H1 (cell line): ENCODE measurements at regions not wholly inside any gene's neighbourhood (a gene's known extent, or its start where the extent isn't known, plus 50 kb on each side); places are given as distances from the start of the nearest gene placed in this dataset.

Experiments used
- CTCF ChIA-PET: fragments of 300-600 bp; sonication (Branson Sonifier 250); formaldehyde crosslinking; loops from one replicate; lab custom pipeline; 2021; ENCODE audit not compliant: partially characterized antibody; lab: Charles Lee
- POLR2A ChIA-PET: fragments of 300-600 bp; sonication (Branson Sonifier 250); formaldehyde crosslinking; loops from one replicate; lab custom pipeline; 2021; ENCODE audit warnings: inconsistent platforms; ENCODE audit not compliant: partially characterized antibody; lab: Charles Lee
- DNase-seq, 2 experiments: peaks; one replicate each; pipeline versions ENCODE4 v3.0.0 to v3.0.0-alpha.2; 2010 to 2022; ENCODE audit warnings: low spot score in 2 of 2, low read depth in 1 of 2, mixed read lengths in 1 of 2
- FAIRE-seq: peaks from 2 replicates; lab custom pipeline; 2011; peaks lifted over from hg19 to GRCh38; lab: Jason Lieb, UNC
- H2AFZ ChIP-seq: 2 replicates; pipeline ENCODE4 v1.8.1; 2012; ENCODE audit warnings: low read length, inconsistent platforms
- H2AK5ac ChIP-seq: 2 replicates; pipeline ENCODE4 v1.6.1; 2013; ENCODE audit warnings: low read depth, low read length
- H2BK120ac ChIP-seq: replicated peaks from 2 replicates; pipeline ENCODE3; 2013; ENCODE audit warnings: low read depth, low read length, inconsistent platforms
- H2BK12ac ChIP-seq: 2 replicates; pipeline ENCODE4 v1.6.1; 2013; ENCODE audit warnings: low read depth, low read length
- H2BK15ac ChIP-seq: 2 replicates; pipeline ENCODE4 v1.6.1; 2013; ENCODE audit warnings: low read length
- H2BK20ac ChIP-seq: 2 replicates; pipeline ENCODE4 v1.6.1; 2013; ENCODE audit warnings: low read length
- H2BK5ac ChIP-seq: 2 replicates; pipeline ENCODE4 v1.6.1; 2013; ENCODE audit warnings: low read depth, low read length
- H3K14ac ChIP-seq: 2 replicates; pipeline ENCODE4 v1.6.1; 2013; ENCODE audit warnings: inconsistent platforms; ENCODE audit not compliant: insufficient read length
- H3K18ac ChIP-seq: 2 replicates; pipeline ENCODE4 v1.6.1; 2013; ENCODE audit warnings: low read length; ENCODE audit errors: extremely low read depth
- H3K23ac ChIP-seq: 2 replicates; pipeline ENCODE4 v1.6.1; 2013; ENCODE audit warnings: inconsistent platforms; ENCODE audit not compliant: insufficient read length
- H3K23me2 ChIP-seq: 2 replicates; pipeline ENCODE4 v1.6.1; 2013; ENCODE audit warnings: low read depth, low read length
- H3K27ac ChIP-seq: 2 replicates; pipeline ENCODE4 v1.6.1; 2011; ENCODE audit warnings: low read depth, low read length, inconsistent platforms
- H3K27me3 ChIP-seq, 4 experiments: replicated peaks in 1 of 4; 1 replicate in 1 of 4; 2 replicates in 3 of 4; pipeline versions ENCODE4 v1.6.1 to v1.8.1; 2011 to 2013; ENCODE audit warnings: low read length in 3 of 4, mild to moderate bottlenecking in 3 of 4, inconsistent platforms in 2 of 4, mixed read lengths in 2 of 4, moderate library complexity in 1 of 4; ENCODE audit not compliant: control insufficient read depth in 3 of 4, insufficient read depth in 3 of 4; ENCODE audit errors: extremely low read depth in 1 of 4
- H3K36me3 ChIP-seq, 4 experiments: 2 replicates each; pipeline versions ENCODE4 v1.6.1 to v1.8.1; 2011 to 2013; ENCODE audit warnings: mild to moderate bottlenecking in 4 of 4, low read length in 3 of 4, moderate library complexity in 2 of 4, control low read depth in 1 of 4, inconsistent platforms in 1 of 4; ENCODE audit not compliant: insufficient read depth in 4 of 4, control insufficient read depth in 2 of 4
- H3K4ac ChIP-seq: replicated peaks from 2 replicates; pipeline ENCODE3; 2013; ENCODE audit warnings: low read length, low read depth, mixed read lengths, inconsistent platforms; ENCODE audit not compliant: insufficient read length
- H3K4me1 ChIP-seq, 4 experiments: replicated peaks in 1 of 4; 1 replicate in 1 of 4; 2 replicates in 3 of 4; pipeline versions ENCODE4 v1.6.1 to v1.8.1; 2011 to 2013; ENCODE audit warnings: low read length in 3 of 4, inconsistent platforms in 2 of 4, mixed read lengths in 1 of 4; ENCODE audit not compliant: insufficient read depth in 4 of 4, control insufficient read depth in 3 of 4
- H3K4me2 ChIP-seq, 2 experiments: 2 replicates each; pipeline versions ENCODE4 v1.6.1 to v1.8.1; 2011 to 2013; ENCODE audit warnings: low read depth in 2 of 2, low read length in 2 of 2, control low read depth in 1 of 2, inconsistent platforms in 1 of 2, mild to moderate bottlenecking in 1 of 2; ENCODE audit not compliant: insufficient read depth in 1 of 2
- H3K4me3 ChIP-seq, 4 experiments: fragments of 200-600, 300-600 bp in 1 of 4; sonication (generic), shearing (Covaris generic), sonication (Bioruptor Twin) in 1 of 4; 2 replicates each; pipeline versions ENCODE4 v1.5.1 to v1.8.1; 2011 to 2016; ENCODE audit warnings: low read length in 4 of 4, low read depth in 3 of 4, control low read depth in 2 of 4, inconsistent platforms in 2 of 4, mild to moderate bottlenecking in 2 of 4, mixed read lengths in 1 of 4, moderate library complexity in 1 of 4; ENCODE audit not compliant: insufficient read depth in 2 of 4; ENCODE audit errors: extremely low read depth in 1 of 4
- H3K56ac ChIP-seq: replicated peaks from 2 replicates; pipeline ENCODE3; 2013; ENCODE audit warnings: low read depth, mild to moderate bottlenecking, mixed read lengths, low read length, inconsistent platforms; ENCODE audit not compliant: insufficient read length
- H3K79me1 ChIP-seq: 2 replicates; pipeline ENCODE4 v1.6.1; 2013; ENCODE audit warnings: low read depth, low read length, control low read depth
- H3K79me2 ChIP-seq, 2 experiments: 2 replicates each; pipeline versions ENCODE4 v1.6.1 to v1.8.1; 2012 to 2013; ENCODE audit warnings: low read length in 2 of 2, mild to moderate bottlenecking in 2 of 2, inconsistent platforms in 1 of 2; ENCODE audit not compliant: insufficient read depth in 2 of 2, control insufficient read depth in 1 of 2
- H3K9ac ChIP-seq, 4 experiments: replicated peaks in 1 of 4; 1 replicate in 1 of 4; 2 replicates in 3 of 4; pipeline versions ENCODE4 v1.6.1 to v1.8.1; 2011 to 2013; ENCODE audit warnings: low read depth in 3 of 4, low read length in 3 of 4, control low read depth in 2 of 4, mild to moderate bottlenecking in 2 of 4, moderate library complexity in 2 of 4, inconsistent platforms in 1 of 4; ENCODE audit errors: extremely low read depth in 1 of 4
- H3K9me3 ChIP-seq, 2 experiments: 2 replicates each; pipeline versions ENCODE4 v1.6.1 to v1.8.1; 2012 to 2013; ENCODE audit warnings: mild to moderate bottlenecking in 2 of 2, moderate library complexity in 2 of 2, control low read depth in 1 of 2, inconsistent platforms in 1 of 2, low read depth in 1 of 2, low read length in 1 of 2, mixed read lengths in 1 of 2; ENCODE audit not compliant: insufficient read depth in 2 of 2
- H4K20me1 ChIP-seq, 2 experiments: replicated peaks in 1 of 2; 2 replicates each; pipeline versions ENCODE3 to v1.8.1; 2011 to 2013; ENCODE audit warnings: inconsistent platforms in 2 of 2, low read length in 2 of 2, mild to moderate bottlenecking in 1 of 2; ENCODE audit not compliant: insufficient read depth in 2 of 2, control insufficient read depth in 1 of 2
- H4K5ac ChIP-seq: 2 replicates; pipeline ENCODE4 v1.6.1; 2013; ENCODE audit warnings: low read length, low read depth, mixed read lengths, inconsistent platforms; ENCODE audit not compliant: insufficient read length
- H4K8ac ChIP-seq: 2 replicates; pipeline ENCODE4 v1.8.0; 2013; ENCODE audit warnings: mild to moderate bottlenecking, moderate library complexity, low read length, inconsistent platforms; ENCODE audit not compliant: insufficient read depth; ENCODE audit errors: extremely low read depth
- H4K91ac ChIP-seq: replicated peaks from 2 replicates; pipeline ENCODE3; 2013; ENCODE audit warnings: low read length, mixed read lengths, inconsistent platforms; ENCODE audit not compliant: insufficient read length
- EGR1 ChIP-seq: IDR thresholded peaks from 2 replicates; pipeline ENCODE4 v1.6.1; 2011; ENCODE audit warnings: low read depth, low read length, borderline replicate concordance
- EP300 ChIP-seq, 2 experiments: IDR thresholded peaks; 1 replicate in 1 of 2; 2 replicates in 1 of 2; pipeline ENCODE4 v1.6.1; 2011 to 2012; ENCODE audit warnings: low read depth in 2 of 2, low read length in 2 of 2, mild to moderate bottlenecking in 2 of 2, borderline replicate concordance in 1 of 2, inconsistent platforms in 1 of 2, moderate library complexity in 1 of 2
- GTF2F1 ChIP-seq: IDR thresholded peaks from 2 replicates; pipeline ENCODE4 v1.6.1; 2012; ENCODE audit warnings: low read depth, low read length, improper control_type of control experiment, borderline replicate concordance
- HDAC6 ChIP-seq: IDR thresholded peaks from one replicate; pipeline ENCODE4 v1.7.1; 2012; ENCODE audit warnings: low read depth, mild to moderate bottlenecking, inconsistent platforms, low read length, moderate library complexity
- JUND ChIP-seq: IDR thresholded peaks from 2 replicates; pipeline ENCODE4 v1.6.1; 2011; ENCODE audit warnings: mild to moderate bottlenecking, improper control_type of control experiment, low read length
- NANOG ChIP-seq: IDR thresholded peaks from 2 replicates; pipeline ENCODE4 v1.6.1; 2011; ENCODE audit warnings: low read length, low read depth, mild to moderate bottlenecking, inconsistent platforms; ENCODE audit not compliant: insufficient read depth, poor library complexity, severe bottlenecking
- NRF1 ChIP-seq: IDR thresholded peaks from 2 replicates; pipeline ENCODE4 v1.6.1; 2011; ENCODE audit warnings: mild to moderate bottlenecking, low read depth, low read length, improper control_type of control experiment
- RAD21 ChIP-seq, 2 experiments: IDR thresholded peaks in 1 of 2; conservative IDR thresholded peaks in 1 of 2; 2 replicates each; pipeline ENCODE4 v1.6.1; 2011; ENCODE audit warnings: low read depth in 2 of 2, low read length in 2 of 2, improper control_type of control experiment in 1 of 2, inconsistent platforms in 1 of 2, mild to moderate bottlenecking in 1 of 2, moderate library complexity in 1 of 2
- RXRA ChIP-seq: IDR thresholded peaks from 2 replicates; pipeline ENCODE4 v1.6.1; 2011; ENCODE audit warnings: low read depth, mild to moderate bottlenecking, low read length, moderate library complexity; ENCODE audit not compliant: insufficient read depth
- TEAD4 ChIP-seq: IDR thresholded peaks from 2 replicates; pipeline ENCODE4 v1.6.1; 2012; ENCODE audit warnings: low read depth, low read length, inconsistent platforms, mixed read lengths
- ZNF274 ChIP-seq: IDR thresholded peaks from 2 replicates; pipeline ENCODE4 v1.7.0; 2012; ENCODE audit warnings: low read length, borderline replicate concordance; ENCODE audit errors: extremely low read depth
- WGBS, 2 experiments: shearing (Covaris generic) in 1 of 2; methylation state at CpG; one replicate each; pipeline versions ENCODE4 v1.1.6 to v1.1.7; 2013 to 2015; ENCODE audit warnings: low lambda C conversion rate in 2 of 2, mixed read lengths in 2 of 2, inconsistent platforms in 1 of 2, low coverage in 1 of 2, missing lambda C conversion rate in 1 of 2; ENCODE audit not compliant: insufficient replicate concordance in 2 of 2, insufficient coverage in 1 of 2, insufficient read length in 1 of 2; ENCODE audit errors: extremely low coverage in 1 of 2, missing lambda C conversion rate in 1 of 2; 5-methylcytosine and 5-hydroxymethylcytosine counted together
- TF ChIP-seq, protein P1 (sequence below), 3 experiments: IDR thresholded peaks; 1 replicate in 2 of 3; 2 replicates in 1 of 3; pipeline versions ENCODE4 v1.5.1 to v1.6.1; 2011; ENCODE audit warnings: low read length in 3 of 3, mild to moderate bottlenecking in 3 of 3, inconsistent platforms in 2 of 3, low read depth in 1 of 3, moderate library complexity in 1 of 3; ENCODE audit not compliant: insufficient read depth in 1 of 3; ENCODE audit errors: control extremely low read depth in 1 of 3

- Histone ChIP-seq H2AFZ (no peak overlapping the region), H2BK12ac (no peak overlapping the region), H3K56ac (no peak overlapping the region), H4K8ac (no peak overlapping the region), H3K79me1 (no peaks in the 10 kb centered on the region), H2BK15ac (no peak overlapping the region), H3K4me1 (no peaks in the 10 kb centered on the region; a peak in 1 of 7 replicates), H2AK5ac (no peak overlapping the region), H3K27ac (no peak overlapping the region), H3K79me2 (no peaks in the 10 kb centered on the region), H2BK120ac (no peak overlapping the region), H2BK20ac (no peak overlapping the region), H3K23ac (no peak overlapping the region), H3K14ac (no peak overlapping the region), H3K9ac (no peak overlapping the region), H3K27me3 (no peaks in the 10 kb centered on the region), H3K4ac (no peak overlapping the region), H3K9me3 (peaks cover 10 to 14% of the 10 kb centered on the region in 2 experiments), H3K4me2 (no peak overlapping the region), H3K4me3 (no peak overlapping the region), H3K18ac (no peak overlapping the region), H4K20me1 (no peaks in the 10 kb centered on the region), H4K5ac (no peak overlapping the region), H2BK5ac (no peak overlapping the region), H3K36me3 (no peaks in the 10 kb centered on the region), H3K23me2 (peaks cover 2% of the 10 kb centered on the region; the same call in 1 of the 2 replicates), H4K91ac (no peak overlapping the region)
- DNase-seq (no peak), FAIRE-seq (no peak)
- WGBS, 2 experiments, result 68% methylated on average over 6 of the region's 6 CpGs; no CpG with 5 or more reads in 1 of the 2 experiments
- POLR2A ChIA-PET, result no interaction called here
- CTCF ChIA-PET, result no interaction called here
- no peak for TF ChIP-seq ZNF274
- TF ChIP-seq, protein P1, sequence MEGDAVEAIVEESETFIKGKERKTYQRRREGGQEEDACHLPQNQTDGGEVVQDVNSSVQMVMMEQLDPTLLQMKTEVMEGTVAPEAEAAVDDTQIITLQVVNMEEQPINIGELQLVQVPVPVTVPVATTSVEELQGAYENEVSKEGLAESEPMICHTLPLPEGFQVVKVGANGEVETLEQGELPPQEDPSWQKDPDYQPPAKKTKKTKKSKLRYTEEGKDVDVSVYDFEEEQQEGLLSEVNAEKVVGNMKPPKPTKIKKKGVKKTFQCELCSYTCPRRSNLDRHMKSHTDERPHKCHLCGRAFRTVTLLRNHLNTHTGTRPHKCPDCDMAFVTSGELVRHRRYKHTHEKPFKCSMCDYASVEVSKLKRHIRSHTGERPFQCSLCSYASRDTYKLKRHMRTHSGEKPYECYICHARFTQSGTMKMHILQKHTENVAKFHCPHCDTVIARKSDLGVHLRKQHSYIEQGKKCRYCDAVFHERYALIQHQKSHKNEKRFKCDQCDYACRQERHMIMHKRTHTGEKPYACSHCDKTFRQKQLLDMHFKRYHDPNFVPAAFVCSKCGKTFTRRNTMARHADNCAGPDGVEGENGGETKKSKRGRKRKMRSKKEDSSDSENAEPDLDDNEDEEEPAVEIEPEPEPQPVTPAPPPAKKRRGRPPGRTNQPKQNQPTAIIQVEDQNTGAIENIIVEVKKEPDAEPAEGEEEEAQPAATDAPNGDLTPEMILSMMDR (IDR thresholded peaks at IDR 0.05; ENCODE audit: control extremely low read depth in 1 of 3, insufficient read depth in 1 of 3, low read depth in 1 of 3, low read length in 3 of 3), result no peak
- no peak for TF ChIP-seq EGR1
- TF ChIP-seq JUND, result no peak
- no peak for TF ChIP-seq RAD21 (IDR thresholded peaks at IDR 0.05 in 1 of 2, conservative IDR thresholded peaks at IDR 0.05 in 1 of 2; ENCODE audit: low read depth in 2 of 2, low read length in 2 of 2)
- no peak for TF ChIP-seq NANOG
- no peak for TF ChIP-seq TEAD4
- no peak for TF ChIP-seq HDAC6
- no peak for TF ChIP-seq RXRA
- TF ChIP-seq GTF2F1, result no peak
- TF ChIP-seq EP300 (IDR thresholded peaks at IDR 0.05; ENCODE audit: borderline replicate concordance in 1 of 2, low read depth in 2 of 2, low read length in 2 of 2), result no peak
- TF ChIP-seq NRF1, result no peak
Measured at GRCh38 chr1:30476476-30476875, 246.9 kb downstream of the MATN1 start.
